GM21825 (cell line): ENCODE measurements at regions not wholly inside any gene's neighbourhood (a gene's known extent, or its start where the extent isn't known, plus 50 kb on each side); places are given as distances from the start of the nearest gene placed in this dataset.
"Not testable (repeated sequence)": the region's sequence is repeated elsewhere in the genome, so short reads cannot be mapped to it uniquely, and the experiment has no call there.

Experiments used
- ATAC-seq: cut with Tn5 transposase; IDR thresholded peaks from one replicate; pipeline ENCODE4 v1.9.1; 2021; ENCODE audit warnings: mild to moderate bottlenecking, moderate library complexity; ENCODE audit not compliant: unreplicated experiment

DNA sequence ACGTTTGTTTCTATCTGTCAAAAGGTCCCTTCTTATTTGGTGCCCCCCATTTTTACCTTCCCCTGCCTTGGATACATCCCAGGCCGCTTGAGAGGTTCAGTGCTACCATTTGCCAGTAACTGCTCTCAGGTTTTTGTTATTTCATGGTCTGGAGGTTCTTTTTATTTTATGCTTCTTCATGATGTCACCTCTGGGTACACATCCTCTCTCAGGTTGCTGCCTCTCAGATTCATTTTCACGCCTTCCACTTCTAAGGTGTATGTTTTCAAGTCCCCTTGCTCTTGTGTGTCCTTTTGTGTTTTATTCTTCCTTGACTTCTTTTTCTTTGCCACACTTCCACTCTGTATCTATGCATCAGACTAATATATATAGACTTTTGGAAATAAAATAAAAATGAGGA is 640.1 kb upstream of the AADAT start:
- ATAC-seq, result no peak

DNA sequence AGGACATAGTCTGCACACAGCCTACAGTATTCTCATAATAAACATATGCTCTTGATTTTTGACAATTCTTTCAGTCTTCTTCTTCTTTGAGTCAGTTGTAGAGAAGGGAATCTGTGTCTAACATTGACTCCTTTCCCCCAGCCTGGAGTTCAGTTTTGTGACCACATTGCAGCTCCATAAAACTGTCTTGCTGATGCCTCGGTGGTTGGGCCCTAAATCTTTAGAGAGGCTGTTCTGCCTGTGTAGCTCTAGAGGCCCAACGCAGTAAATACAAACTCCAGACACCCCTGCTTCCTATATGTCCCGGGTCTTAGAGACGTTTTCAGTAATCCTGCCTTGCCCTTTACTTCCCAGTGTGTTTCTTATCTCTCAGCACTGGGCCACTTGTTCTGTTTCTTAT is 639.5 kb upstream of the AADAT start:
- no peak for ATAC-seq

DNA sequence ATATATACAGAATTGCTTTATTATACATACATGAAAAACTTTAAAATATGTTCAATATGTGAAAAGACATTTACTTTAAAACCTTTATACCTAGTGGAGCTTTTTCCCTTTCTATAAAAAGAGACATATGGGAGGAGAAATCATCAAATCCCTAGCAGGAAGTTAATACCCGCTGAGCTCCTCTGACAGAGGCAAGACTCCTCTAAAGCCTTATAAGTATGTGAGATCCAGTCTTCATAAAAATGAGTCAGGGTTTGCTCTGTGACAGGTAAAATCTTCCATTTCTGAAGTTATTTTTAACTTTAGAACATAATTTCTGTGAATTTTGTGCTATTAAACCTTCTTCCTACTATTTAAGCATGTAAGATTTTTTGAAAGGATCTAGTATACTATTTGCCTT is 634.4 kb upstream of the AADAT start:
- no peak for ATAC-seq

DNA sequence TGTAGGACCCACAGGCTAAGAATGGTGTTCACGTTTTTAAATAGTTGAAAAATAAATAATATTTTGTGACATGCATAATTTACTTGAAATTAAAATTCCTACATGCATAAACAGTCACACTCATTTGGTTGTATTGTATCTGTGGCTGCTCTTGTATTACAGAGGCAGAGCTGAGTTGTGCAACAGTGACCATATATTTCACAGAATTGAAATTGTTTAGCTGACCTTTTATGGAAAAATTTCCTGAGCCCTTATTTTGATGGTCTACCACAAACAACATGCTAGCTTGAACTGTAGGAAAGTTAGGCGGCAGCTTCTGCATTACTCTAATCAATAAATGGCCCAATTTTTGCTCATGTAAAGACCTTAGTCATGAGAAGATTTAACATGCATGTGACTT is 633.4 kb upstream of the AADAT start:
- no peak for ATAC-seq

DNA sequence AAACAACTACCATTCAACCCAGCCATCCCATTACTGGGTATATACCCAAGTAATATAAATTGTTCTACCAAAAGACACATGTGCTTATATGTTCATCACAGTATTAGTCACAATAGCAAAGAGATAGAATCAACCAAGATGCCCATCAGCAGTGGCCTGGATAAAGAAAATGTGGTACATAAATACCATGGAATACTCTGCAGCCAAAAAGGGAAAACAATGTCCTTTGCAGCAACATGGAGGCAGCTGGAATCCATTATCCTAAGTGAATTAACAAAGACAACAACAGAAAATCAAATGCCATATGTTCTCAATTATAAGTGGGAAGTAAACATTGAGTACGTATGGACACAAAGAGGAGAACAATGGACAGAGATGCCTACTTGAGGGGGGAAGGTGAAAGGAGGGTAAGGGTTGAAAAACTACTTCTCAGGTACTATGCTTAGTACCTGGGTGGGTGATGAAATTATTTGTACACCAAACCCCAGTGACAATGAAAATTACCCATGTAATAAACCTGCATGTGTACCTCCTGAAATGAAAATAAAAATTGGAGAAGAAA is 632.1 kb upstream of the AADAT start:
- ATAC-seq, result no peak

DNA sequence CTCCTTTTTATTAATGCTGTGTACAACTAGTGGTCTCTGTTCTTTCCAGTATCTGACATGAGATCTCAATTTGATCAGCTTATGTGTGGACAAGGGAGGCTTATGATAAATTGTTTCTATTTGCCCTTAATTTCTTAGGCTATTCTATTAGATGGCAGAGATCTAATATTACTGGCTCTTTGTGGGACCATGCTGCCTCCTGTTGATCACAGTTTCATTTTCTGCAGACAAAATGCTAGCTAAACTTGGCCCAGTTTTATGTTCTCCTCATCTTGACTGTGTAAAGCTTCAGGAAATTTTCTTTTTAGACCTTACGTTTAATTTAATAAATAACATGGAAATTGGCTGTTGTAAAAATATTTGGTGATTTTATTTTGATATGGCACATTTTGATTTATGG is 627.1 kb upstream of the AADAT start:
- ATAC-seq, result no peak

DNA sequence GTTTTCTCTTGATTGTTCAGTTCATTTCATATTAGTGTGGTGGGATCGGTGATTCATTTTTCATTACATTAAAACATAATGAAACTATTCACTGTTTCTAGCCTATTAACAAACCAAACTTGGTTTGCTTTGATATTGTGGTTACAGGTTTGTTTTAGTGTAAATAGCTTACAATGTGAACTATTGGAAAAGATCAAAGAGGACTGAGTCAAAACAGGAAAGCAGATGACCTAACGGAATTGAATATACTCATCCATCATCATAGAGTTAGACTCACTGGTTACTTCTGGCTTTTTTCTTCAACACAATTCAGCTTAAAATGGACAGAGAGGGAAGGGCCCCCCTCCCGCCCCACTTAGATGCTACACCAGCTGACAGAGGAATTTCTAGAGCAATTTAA is 616.2 kb upstream of the AADAT start:
- ATAC-seq, result no peak

DNA sequence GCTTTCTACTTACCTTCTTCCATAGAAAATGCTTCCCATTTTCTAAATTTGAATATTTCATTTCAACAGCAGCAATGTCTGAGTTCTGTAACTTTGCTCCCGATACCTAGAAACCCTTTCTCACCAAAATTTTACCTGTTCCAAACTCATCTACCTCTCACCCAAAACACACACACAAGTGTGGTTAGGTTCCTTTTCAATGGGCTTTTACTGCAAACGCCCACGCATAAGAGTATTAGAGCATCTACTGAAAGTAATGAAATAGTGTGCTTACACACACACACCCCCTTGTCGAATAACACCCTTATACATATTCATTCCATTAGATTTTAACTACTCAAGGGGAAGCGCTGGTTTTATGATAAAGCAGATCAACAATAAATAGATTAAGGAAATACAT is 610.3 kb upstream of the AADAT start:
- no peak for ATAC-seq

DNA sequence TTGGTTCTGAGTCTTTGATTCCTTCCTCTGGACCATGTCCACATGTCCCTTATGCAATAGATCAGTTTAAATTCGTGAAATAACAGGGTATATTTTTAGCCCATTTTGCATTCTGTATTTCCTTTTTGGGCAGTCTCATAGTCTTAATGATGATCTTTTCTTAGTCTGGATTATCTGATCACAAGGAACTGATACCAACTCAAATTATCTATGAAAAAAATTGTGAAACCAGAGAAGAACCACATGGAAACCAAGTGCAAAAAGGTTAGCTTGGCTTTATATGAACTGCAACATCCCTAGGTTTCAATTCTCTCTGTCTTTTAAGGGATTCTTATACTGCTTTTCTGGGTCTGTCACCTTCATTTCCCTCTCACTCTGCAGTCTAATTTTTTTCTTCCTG is 608.6 kb upstream of the AADAT start:
- peak; percentile 56 for ATAC-seq

DNA sequence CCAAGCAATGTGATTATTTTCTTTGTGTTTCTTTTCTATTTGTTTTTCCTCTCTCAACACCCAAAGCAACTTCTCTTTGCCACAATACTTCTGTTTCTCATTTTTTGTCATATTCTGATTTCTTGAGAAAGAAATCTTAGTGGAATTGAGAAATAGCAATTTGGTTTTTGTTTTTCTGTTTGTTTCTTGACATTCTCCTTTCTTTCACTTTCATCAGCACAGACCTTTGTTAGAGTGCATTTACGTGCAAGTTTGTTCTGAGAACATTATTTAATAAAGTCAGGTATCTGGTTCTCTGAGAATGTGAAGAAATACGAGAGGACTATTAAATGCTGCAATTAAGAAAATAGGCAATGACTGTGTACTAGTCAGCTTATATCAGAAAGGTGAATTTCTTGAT is 608.1 kb upstream of the AADAT start:
- ATAC-seq, result no peak

DNA sequence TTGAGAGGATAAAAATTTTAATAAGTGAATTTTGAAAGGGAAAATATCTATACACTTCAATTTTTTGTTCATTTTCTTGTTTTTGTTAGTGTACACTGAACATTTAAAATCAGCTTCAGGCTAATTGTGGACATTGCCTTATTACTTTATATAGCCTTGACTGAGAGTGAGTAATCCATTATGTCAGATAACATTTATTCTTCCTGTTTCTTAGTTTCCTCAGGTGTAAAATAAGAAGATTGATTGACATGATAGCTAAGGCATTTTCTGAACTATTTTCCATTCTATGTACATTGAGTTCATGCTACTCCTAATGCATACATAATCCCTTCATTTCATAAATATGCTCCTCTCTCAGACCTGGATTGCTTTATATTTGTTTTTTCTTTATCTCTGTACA is 607.3 kb upstream of the AADAT start:
- no peak for ATAC-seq

DNA sequence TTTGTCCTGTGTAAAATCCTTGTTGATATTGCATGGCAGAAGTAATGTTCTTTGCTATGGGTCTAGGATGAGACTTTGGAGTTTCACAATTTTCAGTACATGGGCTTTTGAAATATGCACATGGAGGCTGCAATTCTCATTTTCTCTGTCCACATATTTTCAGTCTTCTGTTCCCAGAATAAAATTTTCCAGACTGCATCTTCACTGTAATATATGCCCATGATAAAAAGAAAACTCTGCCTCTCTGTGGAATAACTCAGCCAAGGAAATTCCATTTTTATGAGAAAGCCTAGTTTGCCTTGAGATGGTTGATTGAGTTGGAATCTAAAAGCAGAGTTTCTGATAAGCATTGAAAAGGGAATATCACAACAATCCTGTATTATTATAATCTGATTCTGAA is 601.4 kb upstream of the AADAT start:
- ATAC-seq, result no peak

DNA sequence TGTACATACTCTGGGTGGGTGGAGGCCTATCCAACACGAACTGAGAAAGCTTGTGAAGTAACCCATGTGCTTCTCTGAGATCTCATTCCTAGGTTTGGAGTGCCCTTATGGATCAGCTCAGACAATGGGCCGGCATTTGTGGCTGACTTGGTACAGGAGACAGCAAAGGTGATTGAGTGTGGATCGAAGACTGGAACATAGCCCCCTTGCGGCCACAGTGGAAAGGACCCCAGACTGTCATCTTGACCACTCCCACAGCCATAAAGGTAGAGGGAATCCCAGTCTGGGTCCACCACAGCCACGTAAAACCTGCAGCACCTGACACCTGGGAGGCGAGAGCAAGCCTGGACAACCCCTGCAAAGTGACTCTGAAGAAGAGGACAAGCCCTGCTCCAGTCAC is 598.0 kb upstream of the AADAT start:
- ATAC-seq, result no peak

DNA sequence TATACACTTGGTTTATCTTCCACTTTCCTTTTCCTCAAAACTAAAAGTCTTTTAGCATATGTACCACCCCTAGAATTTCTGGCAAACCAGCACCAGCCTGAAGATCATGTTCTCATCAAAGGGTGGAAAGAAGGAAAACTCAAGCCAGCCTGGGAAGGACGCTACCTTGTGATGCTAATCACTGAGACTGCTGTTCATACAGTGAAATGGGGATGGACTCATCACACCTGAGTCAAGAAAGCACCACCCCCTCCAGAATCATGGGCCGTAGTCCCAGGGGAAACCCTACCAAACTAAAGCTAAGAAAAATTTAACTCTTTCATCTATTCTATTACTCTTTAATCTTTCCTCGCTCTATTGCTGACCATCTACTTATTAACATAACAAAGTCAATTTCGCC is 595.9 kb upstream of the AADAT start:
- not testable (repeated sequence) for ATAC-seq

DNA sequence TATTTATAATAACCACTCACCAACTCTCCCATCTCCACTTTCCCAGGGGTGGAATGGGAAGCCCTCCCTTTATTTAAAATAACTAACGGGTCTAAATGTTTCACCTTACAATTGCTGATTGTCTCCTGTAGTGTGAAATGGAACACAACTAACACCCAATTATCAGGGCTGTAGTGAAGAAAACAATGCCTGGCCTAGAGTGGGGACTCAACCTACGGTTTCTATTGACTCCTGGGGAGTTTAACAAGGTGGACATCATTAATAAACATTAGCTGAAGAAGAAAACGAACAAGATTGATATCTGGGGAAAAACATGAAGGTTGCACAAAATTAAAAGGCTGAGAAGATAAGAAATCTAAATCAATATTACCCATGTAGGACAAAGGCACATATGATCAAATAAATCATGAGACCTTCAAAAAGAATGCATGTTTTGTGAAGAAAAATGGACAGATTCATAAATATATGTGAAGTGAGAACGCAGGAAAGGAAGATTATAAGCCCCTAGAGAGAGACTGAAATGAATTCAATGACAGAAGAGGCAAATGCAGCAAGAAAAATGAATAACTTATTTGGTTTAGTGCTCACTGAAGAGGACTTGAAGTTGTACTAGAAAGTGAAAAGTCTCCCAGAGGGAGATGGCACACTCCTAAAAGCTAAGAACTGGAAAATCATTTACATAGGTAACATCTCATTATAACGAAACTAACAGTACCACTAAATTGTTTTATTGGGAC is 593.0 kb upstream of the AADAT start:
- no peak for ATAC-seq

DNA sequence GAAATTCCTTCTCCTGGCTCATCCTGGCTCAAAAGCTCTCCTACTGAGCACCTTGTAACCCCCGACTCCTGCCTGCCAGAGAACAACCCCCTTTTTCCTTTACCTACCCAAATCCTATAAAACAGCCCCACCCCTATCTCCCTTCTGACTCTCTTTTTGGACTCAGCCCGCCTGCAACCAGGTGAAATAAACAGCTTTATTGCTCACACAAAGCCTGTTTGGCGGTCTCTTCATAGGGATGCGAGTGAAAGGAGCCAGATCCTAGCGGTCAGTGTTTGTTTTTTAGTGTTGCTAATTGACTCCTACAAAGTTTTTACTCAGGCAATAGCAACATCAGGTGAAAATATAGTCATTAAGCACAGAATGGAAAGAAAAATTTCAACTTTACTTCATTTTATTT is 592.3 kb upstream of the AADAT start:
- not testable (repeated sequence) for ATAC-seq

DNA sequence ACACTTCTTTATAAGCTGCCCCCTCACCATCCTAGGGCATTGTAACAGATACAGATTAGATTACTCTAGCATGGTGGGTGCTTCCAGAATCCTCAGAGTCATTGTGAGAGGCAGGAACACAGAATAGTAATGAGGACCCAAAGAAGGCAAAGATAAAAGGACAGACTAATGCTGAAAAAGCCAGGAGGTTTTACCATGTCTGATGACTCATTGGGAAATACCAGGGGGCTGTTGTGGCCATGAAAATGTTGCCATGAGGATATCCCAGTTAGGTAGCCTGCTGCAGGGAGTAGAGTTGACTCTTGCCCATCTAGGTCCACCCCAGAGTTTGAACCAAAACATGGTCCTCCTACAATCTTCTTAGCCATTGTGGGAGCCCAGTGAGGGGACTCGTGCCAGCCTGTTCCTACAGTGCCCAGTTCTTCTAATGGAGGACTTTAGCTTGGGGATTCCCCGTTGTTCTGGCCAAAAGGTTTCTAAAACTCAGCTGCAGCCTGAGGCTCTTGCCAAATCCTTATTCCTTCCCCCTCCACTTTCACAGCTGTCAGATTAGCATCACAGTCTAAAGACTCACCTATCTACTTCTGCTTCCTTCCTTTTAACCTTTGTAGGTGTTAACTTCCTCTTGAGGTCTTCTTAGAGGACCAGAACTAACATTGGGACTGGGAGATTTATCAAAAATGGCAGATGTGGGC is 586.0 kb upstream of the AADAT start:
- no peak for ATAC-seq

DNA sequence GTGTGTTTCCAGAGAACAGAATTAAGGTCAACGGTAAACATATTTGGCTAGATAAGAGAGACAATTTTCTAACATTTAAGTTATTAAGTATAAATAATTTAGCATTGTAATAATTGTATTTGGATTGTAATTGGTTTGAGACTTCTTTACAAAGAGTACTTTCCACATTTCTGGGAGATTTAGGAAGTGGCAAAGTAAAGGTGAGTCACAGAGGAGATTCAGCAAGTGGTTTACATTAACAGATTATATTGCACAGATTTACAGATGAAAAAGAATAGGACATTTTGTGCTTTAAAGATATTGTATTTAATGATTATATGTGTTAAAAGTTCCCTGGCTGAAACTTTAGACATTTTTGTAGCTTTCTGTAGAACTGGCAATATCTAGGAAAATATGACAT is 584.4 kb upstream of the AADAT start:
- no peak for ATAC-seq

DNA sequence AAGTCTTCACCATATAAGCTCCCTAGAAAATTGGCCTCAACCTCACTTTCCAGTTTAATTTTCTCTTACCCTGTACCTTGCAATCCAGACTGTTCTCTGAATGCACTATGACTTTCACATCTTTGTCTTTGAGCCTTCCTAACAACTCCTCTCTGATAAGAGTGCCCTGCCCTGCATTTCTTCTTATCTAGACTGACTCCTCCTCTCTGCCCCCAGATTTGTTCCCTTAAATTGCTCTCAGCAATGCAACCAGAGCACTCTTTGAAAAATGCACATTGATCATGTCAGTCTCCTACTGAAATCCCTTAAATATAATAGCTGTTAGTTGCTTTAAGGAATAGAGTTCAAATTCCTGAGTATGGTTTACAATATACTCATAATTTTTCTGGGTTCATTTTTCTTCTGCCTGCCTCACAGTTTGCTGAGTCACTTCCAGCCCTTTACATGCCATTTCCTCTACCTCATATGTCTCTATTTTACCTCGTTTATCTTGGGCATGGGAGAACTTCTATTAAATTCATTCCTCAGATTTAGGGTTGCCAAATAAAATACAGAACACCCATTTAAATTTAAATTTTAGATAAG is 582.7 kb upstream of the AADAT start:
- no peak for ATAC-seq

DNA sequence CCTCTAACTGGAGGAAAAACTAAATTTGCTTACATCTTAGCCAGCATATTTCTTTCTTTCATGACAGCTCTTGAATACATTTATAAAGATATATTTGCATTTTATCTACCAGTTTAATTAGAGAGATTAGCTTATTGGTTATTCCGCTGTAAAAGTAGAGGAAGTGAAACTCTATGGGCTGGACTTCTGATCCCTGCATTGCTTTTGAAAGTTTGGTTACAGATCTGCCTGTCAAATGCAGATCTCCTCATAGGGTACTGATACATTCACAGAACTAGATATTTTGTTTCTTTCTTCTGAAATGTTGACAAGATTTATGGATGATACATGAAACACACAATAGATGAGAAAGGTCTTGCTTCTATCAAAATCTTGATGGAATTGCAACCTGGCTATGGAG is 581.4 kb upstream of the AADAT start:
- ATAC-seq, result no peak

DNA sequence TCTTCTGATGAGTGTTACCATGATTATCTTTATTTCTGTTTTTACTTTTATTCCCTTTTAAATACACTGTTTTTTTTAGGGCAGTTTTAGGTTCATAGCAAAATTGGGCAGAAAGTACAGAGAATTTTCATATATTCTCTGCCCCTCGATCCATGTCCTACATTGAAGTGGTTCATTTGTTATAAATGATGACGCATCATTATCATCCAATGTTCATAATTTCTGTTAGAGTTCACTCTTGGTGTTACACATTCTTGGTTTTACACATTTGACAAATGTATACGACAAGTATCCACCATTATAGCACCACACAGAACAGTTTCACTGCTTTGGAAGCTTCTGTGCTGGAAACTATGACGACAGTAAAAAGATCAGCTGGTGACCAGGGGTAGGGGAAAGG is 578.1 kb upstream of the AADAT start:
- no peak for ATAC-seq

DNA sequence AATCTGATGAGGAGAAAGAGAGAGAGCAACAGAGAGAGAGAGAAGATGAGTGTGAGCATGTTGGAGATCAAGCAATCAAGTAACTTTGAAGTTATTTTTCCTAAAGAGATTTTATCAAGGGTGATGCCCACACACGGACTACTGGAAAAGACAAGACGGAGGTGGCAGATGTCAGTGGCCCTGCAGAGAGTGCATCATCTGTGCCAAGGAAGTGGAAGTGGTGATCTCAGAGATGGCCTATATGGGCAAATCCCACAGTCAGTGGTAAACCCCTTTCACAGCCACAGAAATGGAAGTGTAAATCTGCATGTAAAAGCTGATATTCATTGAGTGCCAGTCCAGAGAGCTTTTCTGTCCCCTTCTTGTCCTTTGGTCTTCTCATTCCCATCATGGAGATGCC is 577.2 kb upstream of the AADAT start:
- ATAC-seq, result no peak
